ENCODE measurements at regions not wholly inside any gene's neighbourhood (a gene's known extent, or its start where the extent isn't known, plus 50 kb on each side); places are given as distances from the start of the nearest gene placed in this dataset.

DNA sequence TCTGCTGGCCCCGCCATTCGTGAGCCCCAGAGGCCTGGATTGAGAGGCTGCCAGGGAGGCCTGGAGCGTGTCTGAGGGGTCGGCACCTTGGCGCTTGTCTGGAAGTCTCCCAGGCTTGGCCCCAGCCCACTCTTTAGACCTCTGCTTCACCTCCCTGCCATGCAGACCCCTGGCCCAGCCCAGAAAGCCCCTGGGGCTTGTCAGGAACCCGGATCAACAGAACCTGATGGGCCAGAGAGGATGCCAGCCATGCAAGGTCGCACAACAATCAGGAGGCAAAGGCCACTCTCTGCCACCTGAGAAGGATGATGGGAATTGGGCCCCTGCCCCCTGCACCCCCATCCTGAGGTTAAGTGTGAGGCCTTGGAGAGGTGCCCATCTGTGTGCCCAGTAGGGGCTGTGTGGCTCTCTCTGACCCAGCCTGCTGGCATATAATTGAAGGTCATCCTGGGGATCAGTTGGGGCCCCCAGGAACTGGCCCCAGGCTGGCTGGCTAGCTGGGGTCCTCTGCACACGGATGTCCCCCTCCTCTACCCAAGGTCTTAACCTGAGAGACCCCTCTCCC lies 103.3 kb upstream of the SLC6A6 start:
- TF ChIP-seq, protein P1, sequence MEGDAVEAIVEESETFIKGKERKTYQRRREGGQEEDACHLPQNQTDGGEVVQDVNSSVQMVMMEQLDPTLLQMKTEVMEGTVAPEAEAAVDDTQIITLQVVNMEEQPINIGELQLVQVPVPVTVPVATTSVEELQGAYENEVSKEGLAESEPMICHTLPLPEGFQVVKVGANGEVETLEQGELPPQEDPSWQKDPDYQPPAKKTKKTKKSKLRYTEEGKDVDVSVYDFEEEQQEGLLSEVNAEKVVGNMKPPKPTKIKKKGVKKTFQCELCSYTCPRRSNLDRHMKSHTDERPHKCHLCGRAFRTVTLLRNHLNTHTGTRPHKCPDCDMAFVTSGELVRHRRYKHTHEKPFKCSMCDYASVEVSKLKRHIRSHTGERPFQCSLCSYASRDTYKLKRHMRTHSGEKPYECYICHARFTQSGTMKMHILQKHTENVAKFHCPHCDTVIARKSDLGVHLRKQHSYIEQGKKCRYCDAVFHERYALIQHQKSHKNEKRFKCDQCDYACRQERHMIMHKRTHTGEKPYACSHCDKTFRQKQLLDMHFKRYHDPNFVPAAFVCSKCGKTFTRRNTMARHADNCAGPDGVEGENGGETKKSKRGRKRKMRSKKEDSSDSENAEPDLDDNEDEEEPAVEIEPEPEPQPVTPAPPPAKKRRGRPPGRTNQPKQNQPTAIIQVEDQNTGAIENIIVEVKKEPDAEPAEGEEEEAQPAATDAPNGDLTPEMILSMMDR (IDR thresholded peaks at IDR 0.05): no peak
- no peak for TF ChIP-seq POLR2A (IDR thresholded peaks at IDR 0.05)

Data from thyroid gland (tissue), 4 donors.